ENCODE measurements at regions not wholly inside any gene's neighbourhood (a gene's known extent, or its start where the extent isn't known, plus 50 kb on each side); places are given as distances from the start of the nearest gene placed in this dataset.

- no peaks in the 10 kb centered on the region for H3K36me3 ChIP-seq (ENCODE audit: control insufficient read depth in 1 of 2, insufficient read depth in 2 of 2, low read length in 2 of 2)
- H3K27ac ChIP-seq (ENCODE audit: low read depth, low read length) = no peak overlapping the region
- intact Hi-C loops (cut with micrococcal nuclease) = no loop called here
- H3K9me3 ChIP-seq (ENCODE audit: control insufficient read depth in 1 of 2, insufficient read depth in 1 of 2, low read depth in 1 of 2, low read length in 2 of 2) = no peaks in the 10 kb centered on the region
- H3K79me2 ChIP-seq (ENCODE audit: insufficient read depth, low read length) = no peaks in the 10 kb centered on the region
- CTCF ChIA-PET = no interaction called here
- RAD21 ChIA-PET (ENCODE audit: low non-redundant PET in 1 of 2, low total read pairs in 2 of 2, uncharacterized antibody in 2 of 2, unreplicated experiment in 2 of 2) = no interaction called here
- no peaks in the 10 kb centered on the region for H4K20me1 ChIP-seq (ENCODE audit: insufficient read depth)
- no peak overlapping the region for H3K9ac ChIP-seq (ENCODE audit: low read length)
- H3K27me3 ChIP-seq (ENCODE audit: insufficient read depth, low read length) = no peaks in the 10 kb centered on the region
- no peak overlapping the region for H2AFZ ChIP-seq (ENCODE audit: low read depth, low read length, poor library complexity, severe bottlenecking)
- no peaks in the 10 kb centered on the region; a peak in 1 of 4 replicates for H3K4me1 ChIP-seq (ENCODE audit: control insufficient read depth in 1 of 2, insufficient read depth in 2 of 2, low read length in 2 of 2)
- DNase-seq (ENCODE audit: low read depth, low spot score) = no peak
- POLR2A ChIA-PET = no interaction called here
- ATAC-seq = no peak
- H3K9me2 ChIP-seq (ENCODE audit: insufficient read depth) = no peaks in the 10 kb centered on the region
- BruUV-seq (replicated peaks) = no TSS peak
- TF ChIP-seq JUND (IDR thresholded peaks at IDR 0.05) (no peak), RAD21 (IDR thresholded peaks at IDR 0.05; ENCODE audit: low read depth) (no peak), SP1 (IDR thresholded peaks at IDR 0.05; ENCODE audit: low read depth) (no peak), TCF7L2 (IDR thresholded peaks at IDR 0.05; ENCODE audit: borderline replicate concordance, extremely low read depth, insufficient read depth, insufficient read length) (no peak)
- H3K4me3 ChIP-seq (replicated peaks in 1 of 2; ENCODE audit: low read depth in 1 of 2, low read length in 2 of 2) = no peak overlapping the region
- H3K4me2 ChIP-seq (ENCODE audit: low read length) = no peak overlapping the region
Observed at GRCh38 chr2:175606010-175606841, 395.8 kb downstream of the LNPK start.

DNA sequence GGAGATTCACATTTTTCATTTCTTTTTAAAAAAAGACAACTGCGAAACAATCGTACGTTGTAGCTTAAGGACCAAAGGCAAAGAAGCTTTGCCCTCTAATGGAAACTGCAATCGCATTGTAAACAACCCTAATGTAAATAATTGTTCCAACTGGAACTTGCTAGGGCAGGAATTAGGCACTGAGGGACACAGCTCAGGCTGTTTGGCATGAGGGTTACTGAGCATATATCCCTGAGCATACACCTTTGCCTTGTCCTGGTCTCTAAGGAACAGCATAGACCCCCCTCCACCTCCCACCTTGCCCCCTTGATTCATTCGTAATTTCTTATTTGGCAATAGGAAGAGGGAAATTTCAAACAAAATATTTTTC is 396.4 kb downstream of the LNPK start:
- RAD21 ChIA-PET (ENCODE audit: low non-redundant PET in 1 of 2, low total read pairs in 2 of 2, uncharacterized antibody in 2 of 2, unreplicated experiment in 2 of 2) = no interaction called here
- H3K9me3 ChIP-seq (ENCODE audit: control insufficient read depth in 1 of 2, insufficient read depth in 1 of 2, low read depth in 1 of 2, low read length in 2 of 2) = no peaks in the 10 kb centered on the region
- H2AFZ ChIP-seq (ENCODE audit: low read depth, low read length, poor library complexity, severe bottlenecking) = no peak overlapping the region
- no peak overlapping the region for H3K9ac ChIP-seq (ENCODE audit: low read length)
- BruUV-seq (replicated peaks) = no TSS peak
- intact Hi-C loops (cut with micrococcal nuclease) = no loop called here
- no peak overlapping the region for H3K27ac ChIP-seq (ENCODE audit: low read depth, low read length)
- POLR2A ChIA-PET = no interaction called here
- no peaks in the 10 kb centered on the region for H3K27me3 ChIP-seq (ENCODE audit: insufficient read depth, low read length)
- H3K4me3 ChIP-seq (replicated peaks in 1 of 2; ENCODE audit: low read depth in 1 of 2, low read length in 2 of 2) = no peak overlapping the region
- no peaks in the 10 kb centered on the region for H4K20me1 ChIP-seq (ENCODE audit: insufficient read depth)
- no peaks in the 10 kb centered on the region for H3K79me2 ChIP-seq (ENCODE audit: insufficient read depth, low read length)
- no peak overlapping the region for H3K4me2 ChIP-seq (ENCODE audit: low read length)
- no peaks in the 10 kb centered on the region for H3K9me2 ChIP-seq (ENCODE audit: insufficient read depth)
- ATAC-seq = no peak
- no peaks in the 10 kb centered on the region; a peak in 1 of 4 replicates for H3K4me1 ChIP-seq (ENCODE audit: control insufficient read depth in 1 of 2, insufficient read depth in 2 of 2, low read length in 2 of 2)
- DNase-seq (ENCODE audit: low read depth, low spot score) = no peak
- CTCF ChIA-PET = no interaction called here
- no peaks in the 10 kb centered on the region for H3K36me3 ChIP-seq (ENCODE audit: control insufficient read depth in 1 of 2, insufficient read depth in 2 of 2, low read length in 2 of 2)
- no peak for TF ChIP-seq YY1 (IDR thresholded peaks at IDR 0.05; ENCODE audit: extremely low read depth, insufficient replicate concordance, low read depth, low read length)
- no peak for TF ChIP-seq SIN3A (IDR thresholded peaks at IDR 0.05; ENCODE audit: low read depth)
- no peak for TF ChIP-seq POLR2A (IDR thresholded peaks at IDR 0.05; ENCODE audit: borderline replicate concordance, extremely low read depth, insufficient read depth, insufficient read length)
- TF ChIP-seq, protein P1, sequence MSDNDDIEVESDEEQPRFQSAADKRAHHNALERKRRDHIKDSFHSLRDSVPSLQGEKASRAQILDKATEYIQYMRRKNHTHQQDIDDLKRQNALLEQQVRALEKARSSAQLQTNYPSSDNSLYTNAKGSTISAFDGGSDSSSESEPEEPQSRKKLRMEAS (IDR thresholded peaks at IDR 0.05) = no peak
- no peak for TF ChIP-seq TCF7L2 (IDR thresholded peaks at IDR 0.05; ENCODE audit: borderline replicate concordance, extremely low read depth, insufficient read depth, insufficient read length)
- TF ChIP-seq EZH2 (IDR thresholded peaks at IDR 0.05) = no peak
- no peak for TF ChIP-seq ZNF274 (IDR thresholded peaks at IDR 0.05; ENCODE audit: low read depth, low read length)
- no peak for TF ChIP-seq CBX3 (IDR thresholded peaks at IDR 0.05; ENCODE audit: low read depth)
- no peak for TF ChIP-seq EZH2phosphoT487 (IDR thresholded peaks at IDR 0.05; ENCODE audit: borderline replicate concordance)
- TF ChIP-seq SP1 (IDR thresholded peaks at IDR 0.05; ENCODE audit: low read depth) = no peak
- TF ChIP-seq POLR2AphosphoS5 (IDR thresholded peaks at IDR 0.05; ENCODE audit: low read depth, low read length) = no peak
- no peak for TF ChIP-seq ELF1 (IDR thresholded peaks at IDR 0.05; ENCODE audit: borderline replicate concordance, low read depth)
- TF ChIP-seq, protein P2, sequence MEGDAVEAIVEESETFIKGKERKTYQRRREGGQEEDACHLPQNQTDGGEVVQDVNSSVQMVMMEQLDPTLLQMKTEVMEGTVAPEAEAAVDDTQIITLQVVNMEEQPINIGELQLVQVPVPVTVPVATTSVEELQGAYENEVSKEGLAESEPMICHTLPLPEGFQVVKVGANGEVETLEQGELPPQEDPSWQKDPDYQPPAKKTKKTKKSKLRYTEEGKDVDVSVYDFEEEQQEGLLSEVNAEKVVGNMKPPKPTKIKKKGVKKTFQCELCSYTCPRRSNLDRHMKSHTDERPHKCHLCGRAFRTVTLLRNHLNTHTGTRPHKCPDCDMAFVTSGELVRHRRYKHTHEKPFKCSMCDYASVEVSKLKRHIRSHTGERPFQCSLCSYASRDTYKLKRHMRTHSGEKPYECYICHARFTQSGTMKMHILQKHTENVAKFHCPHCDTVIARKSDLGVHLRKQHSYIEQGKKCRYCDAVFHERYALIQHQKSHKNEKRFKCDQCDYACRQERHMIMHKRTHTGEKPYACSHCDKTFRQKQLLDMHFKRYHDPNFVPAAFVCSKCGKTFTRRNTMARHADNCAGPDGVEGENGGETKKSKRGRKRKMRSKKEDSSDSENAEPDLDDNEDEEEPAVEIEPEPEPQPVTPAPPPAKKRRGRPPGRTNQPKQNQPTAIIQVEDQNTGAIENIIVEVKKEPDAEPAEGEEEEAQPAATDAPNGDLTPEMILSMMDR (IDR thresholded peaks at IDR 0.05 in 2 of 3, conservative IDR thresholded peaks at IDR 0.05 in 1 of 3; ENCODE audit: borderline replicate concordance in 1 of 3, insufficient read depth in 1 of 3, low read depth in 2 of 3, low read length in 2 of 3) = no peak
- TF ChIP-seq RAD21 (IDR thresholded peaks at IDR 0.05; ENCODE audit: low read depth) = no peak
- no peak for TF ChIP-seq ZBTB33 (IDR thresholded peaks at IDR 0.05; ENCODE audit: extremely low read depth, insufficient replicate concordance, low read length)
